GM23248 (cell line): ENCODE measurements at regions not wholly inside any gene's neighbourhood (a gene's known extent, or its start where the extent isn't known, plus 50 kb on each side); places are given as distances from the start of the nearest gene placed in this dataset.

Experiments
- EZH2 ChIP-seq: fragments of 200-600 bp; sonication (generic); IDR thresholded peaks from 2 replicates; pipeline ENCODE4 v1.6.1; 2018; ENCODE audit warnings: antibody characterized with exemption, mild to moderate bottlenecking; ENCODE audit not compliant: insufficient read depth, poor library complexity, severe bottlenecking
- EZH2phosphoT487 ChIP-seq: fragments of 200-600 bp; sonication (generic); IDR thresholded peaks from 2 replicates; pipeline ENCODE4 v1.6.1; 2018; ENCODE audit warnings: antibody characterized with exemption, moderate library complexity, mild to moderate bottlenecking, low read depth; ENCODE audit not compliant: insufficient read depth

DNA sequence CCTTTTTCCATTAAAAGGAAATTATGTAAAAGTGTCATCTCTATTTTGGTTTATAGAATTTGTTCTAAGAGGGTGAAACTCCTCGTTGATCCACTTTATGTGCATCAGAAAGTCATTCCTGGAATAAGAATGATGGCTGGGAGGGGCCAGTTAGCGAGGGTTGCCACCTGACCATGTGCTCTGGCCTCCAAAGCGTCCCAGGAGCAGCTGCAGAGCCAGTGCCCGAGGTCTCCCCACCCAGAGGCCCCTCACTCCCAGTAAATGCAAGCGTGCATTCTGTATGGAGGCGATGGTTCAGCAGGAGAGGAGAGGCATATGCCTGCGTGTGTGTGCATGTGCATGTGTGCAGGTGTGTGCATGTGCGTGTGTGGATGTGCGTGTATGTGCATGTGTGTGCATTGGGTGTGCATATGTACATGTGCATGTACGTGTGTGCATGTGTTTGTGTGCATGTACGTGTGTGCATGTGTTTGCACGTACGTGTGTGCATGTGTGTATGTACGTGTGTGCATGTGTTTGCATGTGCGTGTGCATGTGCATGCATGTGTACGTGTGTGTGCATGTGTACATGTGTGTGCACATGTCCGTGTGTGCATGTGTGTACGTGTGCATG lies 345.8 kb downstream of the TEX29 start:
- TF ChIP-seq EZH2phosphoT487 (no peak), EZH2 (no peak)
